Memory B cell (primary cell): ENCODE measurements at regions not wholly inside any gene's neighbourhood (a gene's known extent, or its start where the extent isn't known, plus 50 kb on each side); places are given as distances from the start of the nearest gene placed in this dataset.
"Not testable (repeated sequence)": the region's sequence is repeated elsewhere in the genome, so short reads cannot be mapped to it uniquely, and the experiment has no call there.

ENCODE experiments used
- ATAC-seq: fragments of 150-1000 bp; cut with Tn5 transposase; 2 replicates; pipeline ENCODE4 v1.10.0; 2021; ENCODE audit warnings: low read depth, mild to moderate bottlenecking, moderate library complexity
- DNase-seq, 2 donors: peaks; one replicate each; pipeline ENCODE4 v3.0.0; 2022; ENCODE audit warnings: low spot score in 2 of 2
- H3K27ac Mint-ChIP-seq: one replicate; pipeline ENCODE4 v1.8.0; 2022; ENCODE audit warnings: mild to moderate bottlenecking, moderate library complexity, mixed read lengths
- H3K27me3 Mint-ChIP-seq: one replicate; pipeline ENCODE4 v1.8.0; 2022; ENCODE audit warnings: mixed read lengths
- H3K36me3 Mint-ChIP-seq: one replicate; pipeline ENCODE4 v1.8.0; 2022; ENCODE audit warnings: mild to moderate bottlenecking, mixed read lengths
- H3K4me1 Mint-ChIP-seq: one replicate; pipeline ENCODE4 v1.8.0; 2022; ENCODE audit warnings: mixed read lengths
- H3K4me3 Mint-ChIP-seq: one replicate; pipeline ENCODE4 v1.8.0; 2022; ENCODE audit warnings: mild to moderate bottlenecking, moderate library complexity, mixed read lengths
- H3K9me3 Mint-ChIP-seq: one replicate; pipeline ENCODE4 v1.8.0; 2022; ENCODE audit warnings: mixed read lengths

DNA sequence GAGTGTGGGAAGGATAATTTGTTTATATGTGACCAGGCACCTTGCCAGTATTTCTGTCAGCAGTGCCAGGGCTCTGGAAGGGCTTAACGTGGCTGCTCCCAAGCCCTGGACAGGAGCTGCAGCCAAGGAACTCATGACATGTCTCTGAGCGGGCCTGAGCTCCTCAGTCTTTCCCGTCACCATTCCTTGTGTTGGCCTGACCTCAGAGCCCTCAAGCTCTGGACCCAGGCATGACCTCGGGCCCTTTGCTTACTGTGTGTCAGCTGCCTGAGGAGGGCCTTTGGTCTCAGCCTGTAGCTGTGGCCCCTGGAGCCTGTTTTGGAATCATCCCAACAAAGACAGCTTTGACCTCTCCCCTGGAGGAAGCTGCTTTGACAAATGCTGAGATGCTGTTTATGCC is 264.1 kb upstream of the PLET1 start:
- H3K27me3 Mint-ChIP-seq, result peaks cover 13% of the 10 kb centered on the region
- H3K36me3 Mint-ChIP-seq, result no peaks in the 10 kb centered on the region
- H3K4me1 Mint-ChIP-seq, result no peaks in the 10 kb centered on the region
- no peak overlapping the region for H3K4me3 Mint-ChIP-seq
- no peak overlapping the region for H3K27ac Mint-ChIP-seq
- ATAC-seq (no peak), DNase-seq (no peak)
- H3K9me3 Mint-ChIP-seq, result no peaks in the 10 kb centered on the region

DNA sequence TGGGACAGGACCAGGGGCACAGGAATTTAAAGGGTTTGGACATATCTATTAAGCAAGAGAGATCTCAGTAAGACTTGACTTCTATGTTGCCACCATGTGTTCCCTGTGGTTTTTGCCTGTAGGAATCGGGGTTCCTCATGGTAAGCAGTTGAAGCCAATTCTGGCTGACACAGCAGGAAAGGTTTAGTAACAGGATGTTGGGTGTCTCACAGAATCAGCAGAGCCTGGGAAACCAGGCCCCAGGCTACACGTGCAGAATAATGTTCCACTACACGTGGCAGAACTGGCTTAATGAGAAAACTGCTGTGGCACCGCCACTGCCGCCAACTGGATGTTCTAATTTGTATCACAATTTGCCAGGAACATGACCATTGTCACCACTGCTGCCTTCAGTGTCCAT is 264.6 kb upstream of the PLET1 start:
- Mint-ChIP-seq H3K4me1 (no peaks in the 10 kb centered on the region), H3K4me3 (no peak overlapping the region), H3K27ac (no peak overlapping the region), H3K27me3 (peaks cover 13% of the 10 kb centered on the region), H3K9me3 (no peaks in the 10 kb centered on the region), H3K36me3 (no peaks in the 10 kb centered on the region)
- DNase-seq (no peak), ATAC-seq (no peak)

DNA sequence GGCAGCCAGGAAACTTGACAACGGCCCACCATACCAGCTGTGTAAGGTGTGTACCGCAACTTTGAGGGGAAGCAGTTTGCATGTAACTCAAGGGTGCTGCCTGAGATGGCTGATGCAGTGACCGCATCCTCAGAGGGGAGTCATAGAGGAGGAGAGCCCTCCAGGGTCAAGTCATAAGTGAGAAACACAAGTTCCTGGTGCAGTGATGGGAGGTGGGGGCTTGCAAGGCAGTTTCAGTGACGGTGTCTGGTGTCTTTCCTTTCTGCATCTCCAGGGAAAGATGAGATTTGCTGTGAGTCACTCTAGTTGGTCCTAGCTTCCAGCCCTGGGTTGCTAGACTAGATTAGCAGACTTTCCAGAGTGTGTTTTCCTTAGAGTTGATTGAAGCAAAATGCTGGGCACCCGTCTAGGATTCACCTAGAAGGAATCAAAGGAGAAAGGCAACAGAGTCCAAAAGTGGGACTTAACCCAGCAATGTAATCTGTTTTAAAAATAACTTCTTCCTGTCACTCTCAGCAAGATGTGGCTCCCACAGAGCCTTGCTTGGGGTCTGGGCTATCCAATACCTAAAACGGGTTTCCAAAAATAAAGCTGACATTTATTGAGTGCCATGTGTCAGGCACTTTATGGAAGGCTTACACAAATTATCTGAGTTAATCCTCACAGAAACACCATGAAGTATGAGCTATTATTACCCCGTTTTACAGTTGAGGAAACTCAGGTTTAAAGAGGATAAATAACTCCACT is 265.4 kb upstream of the PLET1 start:
- no peaks in the 10 kb centered on the region for H3K36me3 Mint-ChIP-seq
- no peak overlapping the region for H3K27ac Mint-ChIP-seq
- DNase-seq, result no peak
- H3K4me1 Mint-ChIP-seq, result no peaks in the 10 kb centered on the region
- H3K27me3 Mint-ChIP-seq, result peaks cover 13% of the 10 kb centered on the region
- no peak overlapping the region for H3K4me3 Mint-ChIP-seq
- H3K9me3 Mint-ChIP-seq, result no peaks in the 10 kb centered on the region
- no peak for ATAC-seq

DNA sequence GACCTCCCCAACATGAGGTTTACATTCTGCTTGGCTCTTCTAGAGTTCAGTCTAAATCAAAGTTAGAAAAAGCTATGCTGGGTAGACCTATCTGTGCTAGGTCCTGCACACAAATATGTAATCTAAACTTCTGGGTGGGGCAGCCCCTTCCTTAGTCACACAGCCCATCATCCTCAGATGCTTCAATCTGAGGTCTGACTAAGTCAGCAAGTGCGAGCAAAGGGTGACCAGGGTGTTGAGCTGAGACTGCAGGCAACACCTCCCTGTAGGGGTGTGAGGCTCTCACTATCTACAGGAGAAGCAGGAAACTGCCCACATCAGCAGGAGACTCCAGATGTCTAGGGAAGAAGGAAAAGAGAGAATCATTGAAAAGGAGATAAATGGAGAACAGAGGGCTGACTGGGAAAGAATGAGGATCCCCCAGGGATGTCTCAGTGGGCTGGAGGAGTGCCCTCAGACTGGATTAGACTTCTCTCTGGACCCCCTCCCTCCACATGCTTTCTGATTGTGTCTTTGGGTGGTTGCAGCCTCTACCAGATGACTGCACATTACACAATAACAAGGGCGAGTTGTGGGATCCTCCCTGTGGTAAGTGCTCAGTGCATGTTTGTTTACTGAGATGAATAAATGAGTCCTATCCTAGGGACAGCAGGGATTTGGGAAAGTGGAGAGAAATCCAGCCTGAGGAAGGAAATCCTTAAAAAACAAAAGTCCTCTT is 266.2 kb upstream of the PLET1 start:
- H3K4me1 Mint-ChIP-seq, result no peaks in the 10 kb centered on the region
- ATAC-seq (no peak), DNase-seq (no peak)
- H3K27me3 Mint-ChIP-seq, result peaks cover 13% of the 10 kb centered on the region
- H3K9me3 Mint-ChIP-seq, result no peaks in the 10 kb centered on the region
- no peaks in the 10 kb centered on the region for H3K36me3 Mint-ChIP-seq
- no peak overlapping the region for H3K4me3 Mint-ChIP-seq
- no peak overlapping the region for H3K27ac Mint-ChIP-seq

DNA sequence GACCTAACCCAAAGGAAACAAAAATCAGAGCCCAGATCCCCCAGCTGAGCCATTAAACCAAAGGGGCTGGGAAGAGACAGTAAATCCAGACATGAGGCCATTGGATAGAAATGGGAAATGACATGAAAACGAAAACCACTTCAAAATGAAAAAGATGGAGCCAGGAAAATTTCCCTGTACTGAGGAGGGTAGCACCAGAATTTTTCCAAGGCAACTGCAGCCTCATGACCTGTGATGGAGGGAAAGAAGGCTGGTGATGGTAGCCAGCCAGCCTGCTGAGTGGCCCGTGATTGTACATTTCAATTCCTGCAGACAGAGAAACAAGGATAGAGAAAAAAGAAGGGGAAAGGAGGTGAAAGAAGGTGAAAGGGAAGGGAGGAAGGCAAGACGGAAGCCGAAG is 268.4 kb upstream of the PLET1 start:
- Mint-ChIP-seq H3K27me3 (peaks cover 9% of the 10 kb centered on the region), H3K4me1 (no peaks in the 10 kb centered on the region), H3K36me3 (no peaks in the 10 kb centered on the region), H3K27ac (no peak overlapping the region), H3K9me3 (no peaks in the 10 kb centered on the region), H3K4me3 (no peak overlapping the region)
- DNase-seq, result no peak
- no peak for ATAC-seq

DNA sequence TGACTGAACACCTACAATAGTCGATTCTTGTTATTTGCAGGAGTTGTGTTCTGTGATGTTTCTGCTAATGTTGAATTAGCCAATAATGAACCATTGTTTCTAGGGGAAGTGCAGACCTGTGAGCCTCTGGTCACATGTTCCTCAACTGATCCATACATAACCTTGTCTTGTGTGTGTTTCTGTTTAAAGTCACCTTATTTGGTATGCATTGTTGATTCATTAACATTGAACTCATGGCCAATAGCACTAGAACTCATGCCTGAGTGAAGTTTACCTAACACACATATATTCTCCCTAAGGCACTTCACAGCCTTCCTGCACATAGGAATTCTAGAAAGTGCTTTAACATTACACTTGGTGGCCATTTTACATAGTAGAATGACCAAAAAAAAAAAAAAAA is 271.8 kb upstream of the PLET1 start:
- H3K27me3 Mint-ChIP-seq, result peaks cover 15% of the 10 kb centered on the region

DNA sequence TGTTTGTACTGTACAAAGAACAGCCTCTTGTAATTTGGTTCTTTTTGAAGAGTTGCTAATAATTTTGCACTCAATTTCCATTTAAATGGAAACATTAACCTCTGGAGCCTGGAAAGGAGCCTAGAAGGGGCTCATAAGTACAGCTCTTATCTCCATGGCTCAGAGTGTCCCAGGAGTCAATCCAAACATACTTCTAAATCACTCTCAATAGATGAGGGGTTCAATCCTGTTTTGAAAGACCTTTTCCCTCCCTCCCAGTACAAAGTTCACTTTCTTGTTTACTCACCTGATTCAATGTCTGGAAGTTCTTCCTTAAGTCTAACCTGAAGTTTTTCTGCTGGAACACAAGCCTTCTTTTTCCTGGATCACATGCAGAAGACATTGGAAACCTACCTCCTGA is 273.0 kb upstream of the PLET1 start:
- no peak for ATAC-seq
- DNase-seq, result no peak
- Mint-ChIP-seq H3K9me3 (no peaks in the 10 kb centered on the region), H3K36me3 (no peaks in the 10 kb centered on the region), H3K4me1 (no peaks in the 10 kb centered on the region), H3K27ac (no peak overlapping the region), H3K4me3 (no peak overlapping the region), H3K27me3 (peaks cover 18% of the 10 kb centered on the region)

More for the DNA sequence above, 271.8 kb upstream of the PLET1 start:
- ATAC-seq (no peak), DNase-seq (no peak)
- H3K9me3 Mint-ChIP-seq, result no peaks in the 10 kb centered on the region
- H3K4me1 Mint-ChIP-seq, result no peaks in the 10 kb centered on the region
- H3K4me3 Mint-ChIP-seq, result no peak overlapping the region
- no peaks in the 10 kb centered on the region for H3K36me3 Mint-ChIP-seq
- no peak overlapping the region for H3K27ac Mint-ChIP-seq

DNA sequence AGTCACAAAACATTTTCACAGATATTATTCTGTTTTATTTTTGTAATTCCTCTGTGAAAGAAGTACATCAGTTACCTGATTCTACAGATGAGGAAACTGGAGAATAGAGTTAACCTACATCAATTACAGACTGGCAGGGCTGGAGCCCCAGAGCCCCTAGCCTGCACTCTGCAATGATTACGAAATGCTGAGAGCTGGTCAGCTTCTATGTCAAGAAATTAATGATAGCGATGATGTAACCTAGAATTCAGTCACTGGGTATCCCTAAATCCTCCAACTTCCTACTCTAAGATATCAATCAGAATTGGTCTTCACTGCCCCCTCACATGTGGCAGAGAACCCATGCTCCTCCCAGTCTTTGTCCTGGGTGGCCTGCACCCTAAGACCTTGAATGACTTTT is 273.5 kb upstream of the PLET1 start:
- Mint-ChIP-seq H3K4me3 (no peak overlapping the region), H3K9me3 (no peaks in the 10 kb centered on the region), H3K4me1 (no peaks in the 10 kb centered on the region), H3K27ac (no peak overlapping the region), H3K36me3 (no peaks in the 10 kb centered on the region), H3K27me3 (peaks cover 19% of the 10 kb centered on the region)
- ATAC-seq (no peak), DNase-seq (no peak)

DNA sequence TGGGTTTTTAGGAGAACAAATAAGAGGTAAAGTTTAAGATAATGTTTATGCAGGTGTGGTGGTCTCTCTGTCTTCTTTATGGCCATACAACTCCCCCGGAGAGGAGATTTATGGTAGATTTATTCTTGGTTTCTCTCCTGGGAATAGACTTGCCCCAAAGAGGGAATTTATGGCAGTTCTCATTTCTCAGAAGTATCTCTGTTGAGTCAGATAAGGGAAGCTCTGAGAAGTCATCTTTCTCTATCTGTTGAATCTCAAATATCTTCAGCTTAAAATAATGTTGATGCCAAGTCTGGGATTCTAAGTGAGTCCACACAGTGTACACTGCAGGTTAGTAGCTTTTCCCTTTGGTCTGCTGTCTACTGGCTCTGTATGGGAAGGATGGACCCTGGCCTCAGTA is 276.4 kb upstream of the PLET1 start:
- no peaks in the 10 kb centered on the region for H3K9me3 Mint-ChIP-seq
- H3K36me3 Mint-ChIP-seq, result no peaks in the 10 kb centered on the region
- no peak overlapping the region for H3K4me3 Mint-ChIP-seq
- no peak overlapping the region for H3K27ac Mint-ChIP-seq
- H3K27me3 Mint-ChIP-seq, result peaks cover 24% of the 10 kb centered on the region
- ATAC-seq (no peak), DNase-seq (no peak)
- H3K4me1 Mint-ChIP-seq, result no peaks in the 10 kb centered on the region

DNA sequence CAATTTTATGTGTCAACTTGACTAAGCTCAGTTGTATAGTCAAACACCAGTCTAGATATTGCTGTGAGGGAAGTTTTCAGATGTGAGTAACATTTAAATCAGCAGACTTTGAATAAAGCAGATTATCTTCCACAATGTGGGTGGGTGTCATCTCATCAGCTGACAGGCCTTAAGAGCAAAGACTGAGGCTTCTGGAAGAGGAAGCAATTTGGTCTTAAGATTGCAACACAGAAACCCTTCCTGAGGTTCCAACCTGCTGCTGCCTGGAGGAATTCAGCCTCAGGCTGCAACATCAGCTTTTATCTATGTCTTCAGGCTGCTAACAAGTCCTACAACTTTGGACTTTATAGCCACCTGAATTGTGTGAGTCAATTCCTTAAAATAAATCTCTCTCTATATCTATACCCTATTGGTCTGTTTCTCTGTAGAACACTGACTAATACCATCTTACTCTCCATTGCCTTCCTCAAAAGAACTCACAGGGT is 277.2 kb upstream of the PLET1 start:
- ATAC-seq, result no peak
- H3K4me3 Mint-ChIP-seq, result no peak overlapping the region
- H3K36me3 Mint-ChIP-seq, result no peaks in the 10 kb centered on the region
- DNase-seq, result no peak
- H3K27ac Mint-ChIP-seq, result no peak overlapping the region
- no peaks in the 10 kb centered on the region for H3K4me1 Mint-ChIP-seq
- peaks cover 24% of the 10 kb centered on the region for H3K27me3 Mint-ChIP-seq
- no peaks in the 10 kb centered on the region for H3K9me3 Mint-ChIP-seq

DNA sequence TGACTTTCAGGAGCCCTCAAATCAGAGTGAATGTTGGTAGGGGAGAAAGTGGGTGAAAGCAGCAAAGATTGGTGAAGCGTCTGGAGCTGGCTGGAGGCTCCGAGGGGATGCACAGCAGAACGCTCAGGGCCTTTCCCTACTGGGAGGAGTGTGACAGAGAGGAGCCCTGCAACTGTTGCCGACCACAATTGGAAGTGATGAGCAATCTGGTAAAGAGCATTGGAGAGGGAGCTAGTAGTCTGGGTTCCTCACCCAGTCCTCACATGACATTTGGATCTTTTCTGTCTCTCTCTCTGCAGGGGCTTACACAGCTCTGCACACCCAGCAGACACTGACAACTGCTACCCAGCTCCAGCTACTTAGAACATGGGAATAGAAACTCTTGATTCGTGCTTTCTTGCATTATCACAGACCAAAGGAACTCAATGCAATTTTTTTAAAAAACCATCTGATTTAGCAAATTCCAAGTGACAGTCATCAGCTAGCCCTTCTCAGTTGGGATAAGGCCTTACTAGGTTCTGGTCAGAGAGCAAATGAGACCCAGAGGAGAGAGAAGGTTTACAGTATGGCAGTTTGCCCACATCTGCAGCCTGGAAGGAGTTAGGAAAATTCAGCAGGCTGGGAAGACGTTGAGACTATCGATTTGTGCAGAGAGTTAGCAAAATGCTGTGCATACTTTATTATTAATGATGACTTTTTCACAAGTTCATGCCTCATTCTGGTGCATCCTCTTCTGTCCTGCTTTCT is 278.0 kb upstream of the PLET1 start:
- no peak for ATAC-seq
- DNase-seq, result no peak
- H3K4me1 Mint-ChIP-seq, result no peaks in the 10 kb centered on the region
- H3K36me3 Mint-ChIP-seq, result no peaks in the 10 kb centered on the region
- peaks cover 25% of the 10 kb centered on the region for H3K27me3 Mint-ChIP-seq
- H3K27ac Mint-ChIP-seq, result no peak overlapping the region
- no peaks in the 10 kb centered on the region for H3K9me3 Mint-ChIP-seq
- no peak overlapping the region for H3K4me3 Mint-ChIP-seq

DNA sequence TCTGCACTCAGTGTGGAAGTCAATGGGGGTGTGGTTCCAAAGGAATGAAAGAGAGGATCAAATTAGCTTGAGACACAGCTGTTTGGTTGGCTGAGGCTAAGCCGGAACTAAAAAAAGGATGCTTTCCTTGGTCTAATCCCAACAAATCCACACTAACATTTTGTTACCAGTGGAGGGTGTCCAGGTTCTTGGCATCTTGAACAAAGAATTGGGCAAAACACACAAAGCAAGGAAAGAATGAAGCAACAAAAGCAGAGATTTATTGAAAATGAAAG is 278.6 kb upstream of the PLET1 start:
- H3K9me3 Mint-ChIP-seq, H3K4me1 Mint-ChIP-seq, H3K4me3 Mint-ChIP-seq, H3K27ac Mint-ChIP-seq, DNase-seq, ATAC-seq, H3K36me3 Mint-ChIP-seq: not testable (repeated sequence)
- H3K27me3 Mint-ChIP-seq, result peaks cover 26% of the 10 kb centered on the region

DNA sequence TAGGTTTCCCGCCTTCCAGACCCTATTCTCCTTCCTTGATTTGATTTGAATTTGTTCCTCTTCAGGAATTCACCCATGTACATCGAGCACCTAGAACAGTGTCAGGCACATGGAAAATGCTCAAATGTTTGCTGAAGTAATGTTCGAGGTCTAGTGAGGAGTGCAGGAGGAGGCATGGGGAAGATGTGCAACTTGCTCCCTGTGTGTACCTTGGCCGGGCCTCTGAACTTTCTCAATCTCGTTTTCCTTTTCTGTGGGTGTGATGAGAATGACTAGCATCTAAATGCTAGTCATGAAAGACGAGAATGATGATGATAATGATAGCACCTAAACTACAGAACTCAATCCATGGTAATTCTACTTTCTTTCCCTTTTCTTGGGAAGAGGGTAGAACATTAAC is 279.1 kb upstream of the PLET1 start:
- Mint-ChIP-seq H3K27ac (no peak overlapping the region), H3K4me3 (no peak overlapping the region), H3K27me3 (peaks cover 26% of the 10 kb centered on the region), H3K36me3 (no peaks in the 10 kb centered on the region), H3K4me1 (no peaks in the 10 kb centered on the region), H3K9me3 (no peaks in the 10 kb centered on the region)
- ATAC-seq (no peak), DNase-seq (no peak)

DNA sequence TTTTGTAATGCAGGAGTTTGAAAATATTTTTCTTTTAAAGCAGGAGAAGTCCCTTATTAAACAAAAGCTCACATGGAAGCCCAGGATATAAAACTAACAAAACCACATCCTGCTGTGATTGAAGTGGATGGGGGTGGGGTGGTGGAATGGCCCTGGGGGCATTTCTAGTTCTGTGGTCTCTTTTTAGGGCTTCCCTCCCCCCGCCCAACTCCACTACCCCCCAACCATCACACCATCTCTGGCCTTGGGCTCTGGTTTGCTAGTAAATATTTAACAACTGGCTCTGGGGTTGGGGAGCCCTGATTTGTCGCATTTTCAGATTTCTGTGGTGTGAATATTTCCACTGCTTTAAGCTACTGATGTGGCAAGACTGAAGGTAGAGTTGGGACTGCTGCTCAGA is 279.6 kb upstream of the PLET1 start:
- Mint-ChIP-seq H3K27me3 (peaks cover 22% of the 10 kb centered on the region), H3K27ac (no peak overlapping the region)

More for the DNA sequence above, 279.6 kb upstream of the PLET1 start:
- H3K36me3 Mint-ChIP-seq, result no peaks in the 10 kb centered on the region
- ATAC-seq, result no peak
- no peak overlapping the region for H3K4me3 Mint-ChIP-seq
- H3K4me1 Mint-ChIP-seq, result no peaks in the 10 kb centered on the region
- no peak for DNase-seq
- no peaks in the 10 kb centered on the region for H3K9me3 Mint-ChIP-seq
